Osteocyte (in vitro differentiated cells): ENCODE measurements at regions not wholly inside any gene's neighbourhood (a gene's known extent, or its start where the extent isn't known, plus 50 kb on each side); places are given as distances from the start of the nearest gene placed in this dataset.

ENCODE experiments used
- DNase-seq: peaks from one replicate; pipeline ENCODE4 v3.0.0; 2021; ENCODE audit warnings: mixed read lengths; ENCODE audit not compliant: unreplicated experiment; ENCODE audit errors: extremely low spot score
- H3K27ac Mint-ChIP-seq: one replicate; pipeline ENCODE4 v1.8.0; 2021; ENCODE audit warnings: mild to moderate bottlenecking, mixed read lengths; ENCODE audit not compliant: unreplicated experiment
- H3K27me3 Mint-ChIP-seq: one replicate; pipeline ENCODE4 v1.8.0; 2021; ENCODE audit warnings: mixed read lengths; ENCODE audit not compliant: unreplicated experiment
- H3K36me3 Mint-ChIP-seq: one replicate; pipeline ENCODE4 v1.8.0; 2021; ENCODE audit warnings: mixed read lengths; ENCODE audit not compliant: unreplicated experiment
- H3K4me1 Mint-ChIP-seq: one replicate; pipeline ENCODE4 v1.8.0; 2021; ENCODE audit warnings: mixed read lengths; ENCODE audit not compliant: unreplicated experiment
- H3K4me3 Mint-ChIP-seq: one replicate; pipeline ENCODE4 v1.8.0; 2021; ENCODE audit warnings: mild to moderate bottlenecking, moderate library complexity, mixed read lengths; ENCODE audit not compliant: unreplicated experiment
- H3K9me3 Mint-ChIP-seq: one replicate; pipeline ENCODE4 v1.8.0; 2021; ENCODE audit warnings: mixed read lengths; ENCODE audit not compliant: unreplicated experiment
- TF ChIP-seq, protein P1 (sequence below): fragments of 200-600 bp; sonication (generic); IDR thresholded peaks from 2 replicates; pipeline ENCODE4 v1.5.0; 2021; ENCODE audit warnings: antibody characterized with exemption, mild to moderate bottlenecking, moderate library complexity

DNA sequence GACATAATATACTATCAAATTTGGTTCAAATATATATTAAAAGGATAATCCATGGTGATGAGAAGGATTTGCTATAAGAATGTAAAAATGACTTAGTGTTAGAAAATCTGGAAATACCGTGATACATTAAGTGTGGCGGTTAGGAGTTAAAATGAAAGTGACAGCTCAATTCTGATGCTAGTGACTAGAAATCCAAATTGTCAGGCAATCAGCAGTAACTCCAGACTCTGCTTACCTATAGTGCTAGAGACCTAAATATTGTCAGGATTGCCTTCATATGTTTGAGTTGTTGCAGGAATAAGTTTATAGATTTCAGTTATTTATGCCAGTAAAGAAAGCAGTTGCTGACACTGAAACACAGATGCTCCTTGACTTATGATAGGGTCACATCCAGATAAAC is 737.4 kb downstream of the MRPL39 start:
- DNase-seq = no peak
- H3K4me3 Mint-ChIP-seq = no peak overlapping the region
- H3K9me3 Mint-ChIP-seq = peaks cover 47% of the 10 kb centered on the region
- TF ChIP-seq, protein P1, sequence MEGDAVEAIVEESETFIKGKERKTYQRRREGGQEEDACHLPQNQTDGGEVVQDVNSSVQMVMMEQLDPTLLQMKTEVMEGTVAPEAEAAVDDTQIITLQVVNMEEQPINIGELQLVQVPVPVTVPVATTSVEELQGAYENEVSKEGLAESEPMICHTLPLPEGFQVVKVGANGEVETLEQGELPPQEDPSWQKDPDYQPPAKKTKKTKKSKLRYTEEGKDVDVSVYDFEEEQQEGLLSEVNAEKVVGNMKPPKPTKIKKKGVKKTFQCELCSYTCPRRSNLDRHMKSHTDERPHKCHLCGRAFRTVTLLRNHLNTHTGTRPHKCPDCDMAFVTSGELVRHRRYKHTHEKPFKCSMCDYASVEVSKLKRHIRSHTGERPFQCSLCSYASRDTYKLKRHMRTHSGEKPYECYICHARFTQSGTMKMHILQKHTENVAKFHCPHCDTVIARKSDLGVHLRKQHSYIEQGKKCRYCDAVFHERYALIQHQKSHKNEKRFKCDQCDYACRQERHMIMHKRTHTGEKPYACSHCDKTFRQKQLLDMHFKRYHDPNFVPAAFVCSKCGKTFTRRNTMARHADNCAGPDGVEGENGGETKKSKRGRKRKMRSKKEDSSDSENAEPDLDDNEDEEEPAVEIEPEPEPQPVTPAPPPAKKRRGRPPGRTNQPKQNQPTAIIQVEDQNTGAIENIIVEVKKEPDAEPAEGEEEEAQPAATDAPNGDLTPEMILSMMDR = no peak
- no peaks in the 10 kb centered on the region for H3K27me3 Mint-ChIP-seq
- no peak overlapping the region for H3K27ac Mint-ChIP-seq
- no peaks in the 10 kb centered on the region for H3K36me3 Mint-ChIP-seq
- no peaks in the 10 kb centered on the region for H3K4me1 Mint-ChIP-seq

DNA sequence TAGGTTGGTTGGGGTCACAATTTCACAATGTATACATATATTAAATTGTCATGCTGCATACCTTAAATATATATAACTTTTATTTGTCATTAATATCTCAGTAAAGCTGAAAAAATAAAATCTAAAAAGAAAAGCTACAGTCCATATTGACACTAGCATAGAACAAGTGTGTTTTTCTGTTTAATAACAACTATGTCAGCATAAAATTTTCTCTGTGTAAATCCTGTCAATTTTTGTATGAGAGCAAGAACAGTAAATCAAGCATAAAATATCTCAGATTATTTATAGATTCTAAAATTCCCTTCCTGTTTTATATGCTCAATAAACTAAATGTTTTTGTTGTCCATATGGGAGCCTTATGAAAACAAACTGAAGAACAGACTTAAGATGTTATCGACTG is 739.2 kb downstream of the MRPL39 start:
- Mint-ChIP-seq H3K27me3 (no peaks in the 10 kb centered on the region), H3K4me3 (no peak overlapping the region), H3K36me3 (no peaks in the 10 kb centered on the region), H3K4me1 (no peaks in the 10 kb centered on the region), H3K9me3 (peaks cover 40% of the 10 kb centered on the region), H3K27ac (no peak overlapping the region)
- DNase-seq = no peak
- TF ChIP-seq, protein P1 = no peak

DNA sequence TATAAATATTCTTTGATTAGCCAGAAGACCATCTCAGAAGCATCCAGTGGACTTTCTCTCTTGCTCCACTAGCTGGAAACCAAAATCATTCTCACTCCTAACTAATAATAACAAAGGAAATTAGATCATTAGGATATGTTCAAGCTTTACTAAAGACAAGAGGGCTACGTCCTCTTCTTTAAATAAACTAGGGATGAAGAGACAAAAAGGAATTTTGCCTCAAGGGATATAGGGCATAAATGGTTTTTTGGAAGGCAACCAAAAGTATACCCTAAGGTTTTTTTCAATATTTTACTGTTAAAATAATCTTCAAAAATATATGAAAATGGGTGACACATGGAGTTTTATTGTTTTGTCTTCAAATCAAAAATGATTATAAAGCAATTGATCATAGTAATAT is 745.8 kb downstream of the MRPL39 start:
- Mint-ChIP-seq H3K36me3 (no peaks in the 10 kb centered on the region), H3K27me3 (no peaks in the 10 kb centered on the region), H3K27ac (no peak overlapping the region), H3K4me1 (no peaks in the 10 kb centered on the region), H3K4me3 (no peak overlapping the region), H3K9me3 (peaks cover 20% of the 10 kb centered on the region)
- TF ChIP-seq, protein P1 = no peak
- no peak for DNase-seq

DNA sequence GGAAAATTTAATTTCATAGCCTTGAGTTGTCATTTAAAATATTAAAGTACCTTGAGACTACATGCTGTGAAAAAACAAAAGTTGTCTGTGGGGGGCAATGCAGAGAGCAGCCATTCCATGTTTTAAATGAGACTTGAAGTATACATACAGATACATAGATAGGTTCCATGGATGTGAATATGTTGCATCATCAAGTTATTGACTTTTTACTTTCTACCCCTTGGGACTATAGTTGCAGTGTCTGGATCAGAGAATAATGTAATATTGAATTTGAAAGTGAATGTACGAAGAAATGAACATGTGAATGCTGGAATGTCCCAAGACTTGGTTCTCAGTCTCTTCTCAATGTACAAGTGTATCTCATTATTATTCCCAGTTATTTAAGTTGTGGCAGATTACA is 751.0 kb downstream of the MRPL39 start:
- Mint-ChIP-seq H3K4me1 (no peaks in the 10 kb centered on the region), H3K27me3 (no peaks in the 10 kb centered on the region), H3K4me3 (no peak overlapping the region), H3K9me3 (peaks cover 22% of the 10 kb centered on the region), H3K36me3 (no peaks in the 10 kb centered on the region), H3K27ac (no peak overlapping the region)
- no peak for DNase-seq
- TF ChIP-seq, protein P1 = no peak

DNA sequence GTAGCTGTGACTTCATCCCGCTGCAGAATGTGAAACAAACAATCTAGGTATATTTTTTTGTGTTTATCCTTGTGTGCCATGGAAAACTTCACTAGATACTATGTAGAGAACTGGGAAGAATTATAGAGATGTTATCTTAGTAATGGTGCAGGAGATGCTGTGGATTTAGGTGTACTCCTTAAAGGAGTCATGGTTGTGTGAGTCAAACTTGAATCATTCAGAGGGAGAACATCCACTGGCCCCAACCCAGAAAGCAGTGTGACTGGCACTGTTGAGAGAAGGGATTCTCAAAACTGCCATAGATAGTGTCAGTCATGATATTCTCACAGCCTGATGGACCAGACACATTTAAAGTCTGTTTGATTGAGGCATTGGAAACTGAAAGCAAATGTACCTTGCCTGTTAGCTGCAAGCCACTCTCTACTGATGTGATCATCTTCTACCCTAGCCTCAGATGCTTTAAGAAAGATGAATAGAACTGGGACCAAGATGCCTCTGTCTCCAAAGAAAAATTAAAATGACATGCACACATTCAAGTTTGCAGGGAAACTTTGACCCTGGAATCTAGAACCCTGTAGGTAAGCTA is 754.6 kb downstream of the MRPL39 start:
- Mint-ChIP-seq H3K4me3 (no peak overlapping the region), H3K27ac (no peak overlapping the region), H3K4me1 (no peaks in the 10 kb centered on the region), H3K27me3 (no peaks in the 10 kb centered on the region), H3K36me3 (no peaks in the 10 kb centered on the region), H3K9me3 (peaks cover 33% of the 10 kb centered on the region)
- TF ChIP-seq, protein P1 = no peak
- no peak for DNase-seq
